B cell (primary cell): ENCODE measurements at regions not wholly inside any gene's neighbourhood (a gene's known extent, or its start where the extent isn't known, plus 50 kb on each side); places are given as distances from the start of the nearest gene placed in this dataset.

Experiments used
- ATAC-seq: fragments of 200-7000 bp; cut with Tn5 transposase; one replicate; pipeline ENCODE4 v1.10.0; 2021; ENCODE audit warnings: low read depth, mild to moderate bottlenecking, moderate number of reproducible peaks, moderate library complexity
- CTCF ChIA-PET: fragments of 350-600 bp; sonication (Branson Sonifier 250); formaldehyde crosslinking; loops from one replicate; lab custom pipeline; 2021; ENCODE audit warnings: antibody characterized with exemption, inconsistent platforms; lab: Charles Lee
- POLR2A ChIA-PET: fragments of 350-600 bp; sonication (Branson Sonifier 250); formaldehyde crosslinking; loops from one replicate; lab custom pipeline; 2021; ENCODE audit warnings: antibody characterized with exemption; lab: Charles Lee
- DNase-seq: peaks from one replicate; pipeline ENCODE4 v3.0.0; 2013
- H2AFZ ChIP-seq: 2 replicates; pipeline ENCODE4 v1.6.1; 2012; ENCODE audit warnings: mild to moderate bottlenecking, low read depth, low read length; ENCODE audit not compliant: insufficient read depth, poor library complexity, severe bottlenecking
- H3K27ac ChIP-seq, 2 donors: 1 replicate in 1 of 2; 2 replicates in 1 of 2; pipeline ENCODE4 v1.5.1; 2012 to 2013; ENCODE audit warnings: low read length in 2 of 2, mild to moderate bottlenecking in 2 of 2, moderate library complexity in 1 of 2
- H3K27me3 ChIP-seq, 4 experiments: fragments of 200-600 bp in 1 of 4; sonication (generic) in 1 of 4; replicated peaks in 1 of 4; 1 replicate in 2 of 4; 2 replicates in 2 of 4; pipeline versions ENCODE4 v1.6.1 to v1.7.0; 2013 to 2016; ENCODE audit warnings: low read length in 3 of 4, mild to moderate bottlenecking in 2 of 4, mixed read lengths in 1 of 4, moderate library complexity in 1 of 4; ENCODE audit not compliant: insufficient read depth in 4 of 4, control insufficient read depth in 3 of 4; ENCODE audit errors: control extremely low read depth in 1 of 4
- H3K36me3 ChIP-seq, 2 experiments: replicated peaks in 1 of 2; 1 replicate in 1 of 2; 2 replicates in 1 of 2; pipeline versions ENCODE4 v1.6.1 to v1.7.1; 2013; ENCODE audit warnings: low read length in 1 of 2; ENCODE audit not compliant: insufficient read depth in 2 of 2, control insufficient read depth in 1 of 2; ENCODE audit errors: control extremely low read depth in 1 of 2, extremely low read depth in 1 of 2
- H3K4me1 ChIP-seq, 2 donors: fragments of 200-600 bp in 1 of 2; sonication (generic) in 1 of 2; 1 replicate in 1 of 2; 2 replicates in 1 of 2; pipeline versions ENCODE4 v1.5.1 to v1.6.1; 2013 to 2017; ENCODE audit warnings: low read length in 2 of 2; ENCODE audit not compliant: control insufficient read depth in 2 of 2, insufficient read depth in 2 of 2
- H3K4me2 ChIP-seq: replicated peaks from 2 replicates; pipeline ENCODE3; 2012; ENCODE audit warnings: mild to moderate bottlenecking, low read depth, low read length; ENCODE audit not compliant: poor library complexity, severe bottlenecking
- H3K4me3 ChIP-seq, 5 experiments: fragments of 200-600 bp in 1 of 5; sonication (generic) in 1 of 5; 1 replicate in 3 of 5; 2 replicates in 2 of 5; pipeline versions ENCODE4 v1.5.1 to v1.7.0; 2011 to 2016; ENCODE audit warnings: low read length in 4 of 5, mild to moderate bottlenecking in 4 of 5, low read depth in 2 of 5, control low read depth in 1 of 5, moderate library complexity in 1 of 5; ENCODE audit not compliant: insufficient read depth in 1 of 5; ENCODE audit errors: control extremely low read depth in 1 of 5, extremely low read depth in 1 of 5
- H3K79me2 ChIP-seq: fragments of 200-600 bp; sonication (generic); one replicate; pipeline ENCODE4 v1.6.0; 2016; ENCODE audit warnings: low read length; ENCODE audit not compliant: control insufficient read depth, insufficient read depth
- H3K9ac ChIP-seq: fragments of 200-600 bp; sonication (generic); 2 replicates; pipeline ENCODE4 v1.6.1; 2017; ENCODE audit warnings: mild to moderate bottlenecking, low read length, moderate library complexity
- H3K9me3 ChIP-seq, 3 donors: one replicate each; pipeline versions ENCODE4 v1.6.1 to v1.7.1; 2013; ENCODE audit warnings: low read length in 2 of 3; ENCODE audit not compliant: control insufficient read depth in 2 of 3, insufficient read depth in 1 of 3; ENCODE audit errors: control extremely low read depth in 1 of 3
- H4K20me1 ChIP-seq: 2 replicates; pipeline ENCODE4 v1.6.0; 2012; ENCODE audit warnings: mild to moderate bottlenecking, low read length; ENCODE audit not compliant: insufficient read depth, control insufficient read depth, poor library complexity, severe bottlenecking
- H3K27ac Mint-ChIP-seq: one replicate; pipeline ENCODE4 v1.8.0; 2021; ENCODE audit warnings: mixed read lengths
- H3K27me3 Mint-ChIP-seq: one replicate; pipeline ENCODE4 v1.8.0; 2021; ENCODE audit warnings: mixed read lengths
- H3K4me1 Mint-ChIP-seq: one replicate; pipeline ENCODE4 v1.8.0; 2021; ENCODE audit warnings: mixed read lengths
- H3K4me3 Mint-ChIP-seq: one replicate; pipeline ENCODE4 v1.8.0; 2021; ENCODE audit warnings: mixed read lengths
- H3K9me3 Mint-ChIP-seq: one replicate; pipeline ENCODE4 v1.8.0; 2022; ENCODE audit warnings: mixed read lengths; ENCODE audit not compliant: insufficient read depth
- CTCF ChIP-seq: fragments of 200-600 bp; IDR thresholded peaks from one replicate; pipeline ENCODE4 v1.8.0; 2022; ENCODE audit warnings: antibody characterized with exemption, mild to moderate bottlenecking
- EZH2 ChIP-seq: IDR thresholded peaks from 2 replicates; pipeline ENCODE4 v1.6.1; 2012; ENCODE audit warnings: borderline replicate concordance, low read depth, mild to moderate bottlenecking, moderate library complexity, low read length; ENCODE audit not compliant: insufficient read depth, poor library complexity, severe bottlenecking
- WGBS: methylation state at CpG from one replicate; pipeline ENCODE4 v1.1.5; 2013; ENCODE audit warnings: missing lambda C conversion rate; ENCODE audit not compliant: insufficient coverage; 5-methylcytosine and 5-hydroxymethylcytosine counted together
- intact Hi-C: fragments of 100-400 bp; cut with micrococcal nuclease; formaldehyde crosslinking; loops from one replicate; pipeline ENCODE4 v1.10.0; 2022

DNA sequence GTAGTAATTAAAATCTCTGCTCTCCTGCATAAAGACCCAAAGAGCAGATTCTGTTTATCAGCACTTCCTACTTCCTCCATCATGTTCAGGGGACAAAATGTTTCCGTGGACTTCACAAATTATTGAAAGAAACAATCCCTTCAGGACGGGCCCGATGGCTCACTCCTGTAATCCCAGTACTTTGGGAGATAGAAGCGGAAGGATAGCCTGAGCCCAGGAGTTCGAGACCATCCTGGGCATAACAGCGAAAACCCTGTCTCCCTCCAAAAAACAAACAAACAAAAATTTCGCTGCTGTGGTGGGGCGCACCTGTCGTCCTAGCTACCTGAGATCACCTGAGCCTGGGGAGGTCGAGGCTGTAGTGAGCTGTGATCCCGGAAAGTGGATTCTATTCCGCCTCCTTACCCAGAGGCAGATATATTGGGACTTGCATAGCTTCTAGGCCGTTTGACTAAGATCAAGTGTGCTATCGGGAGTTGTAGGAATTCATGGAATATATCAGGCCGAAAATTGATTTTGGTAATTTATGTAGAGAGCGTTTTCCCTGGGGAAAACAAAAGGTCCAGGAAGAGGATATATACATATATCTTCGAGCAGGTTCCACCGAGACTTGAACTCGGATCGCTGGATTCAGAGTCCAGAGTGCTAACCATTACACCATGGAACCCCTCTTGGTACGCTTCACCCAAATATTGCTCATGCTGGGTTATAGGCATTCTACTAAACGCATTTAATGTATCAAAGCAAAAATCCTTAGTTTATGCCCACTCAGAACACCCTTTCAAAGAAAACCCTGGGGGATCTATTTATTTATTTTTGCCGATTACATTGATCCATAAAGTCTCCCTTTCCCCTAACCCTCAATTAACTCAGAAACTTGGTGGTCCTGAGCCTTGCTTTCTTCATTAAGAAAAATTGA is 74.5 kb upstream of the ZNF184 start:
- Histone ChIP-seq H3K36me3 (no peaks in the 10 kb centered on the region), H3K4me3 (no peak overlapping the region), H3K27me3 (peaks cover 0 to 68% (median 66%) of the 10 kb centered on the region in 4 experiments), H3K4me1 (peaks cover 11 to 13% of the 10 kb centered on the region in 2 donors), H2AFZ (no peak overlapping the region), H3K27ac (no peak overlapping the region), H3K4me2 (no peak overlapping the region), H3K9ac (no peak overlapping the region), H3K9me3 (peaks cover 7 to 47% (median 10%) of the 10 kb centered on the region in 3 donors), H4K20me1 (no peaks in the 10 kb centered on the region), H3K79me2 (no peaks in the 10 kb centered on the region)
- intact Hi-C loops: no loop called here
- Mint-ChIP-seq H3K4me1 (peaks cover 12% of the 10 kb centered on the region), H3K4me3 (no peak overlapping the region), H3K27me3 (peaks cover 85% of the 10 kb centered on the region), H3K9me3 (peaks cover 8% of the 10 kb centered on the region), H3K27ac (no peak overlapping the region)
- ChIA-PET CTCF (no interaction called here), POLR2A (no interaction called here)
- no peak for ATAC-seq
- 36% methylated on average over 21 of the region's 23 CpGs for WGBS
- DNase-seq: no peak
- TF ChIP-seq CTCF (no peak), EZH2 (no peak)

DNA sequence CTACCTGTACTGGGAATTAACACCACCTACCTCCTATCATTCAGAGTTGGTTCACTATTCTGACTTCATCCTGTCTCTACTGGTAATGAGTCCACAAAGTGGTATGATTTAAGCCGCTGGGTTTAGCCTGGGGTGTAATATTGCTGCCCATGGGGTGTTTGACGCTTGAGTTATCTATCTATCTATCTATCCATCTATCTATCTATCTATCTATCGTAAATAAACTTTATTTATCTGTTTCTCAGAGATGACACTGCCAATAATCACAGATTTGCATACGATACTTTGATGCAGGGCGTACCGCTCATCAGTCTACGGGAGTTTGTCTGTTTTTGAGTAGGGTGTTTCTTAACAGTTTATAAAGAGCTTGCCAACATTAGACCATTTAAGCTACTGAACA is 73.6 kb upstream of the ZNF184 start:
- Mint-ChIP-seq H3K27ac (no peak overlapping the region), H3K9me3 (peaks cover 8% of the 10 kb centered on the region), H3K4me3 (no peak overlapping the region), H3K27me3 (peaks cover 87% of the 10 kb centered on the region), H3K4me1 (peaks cover 12% of the 10 kb centered on the region)
- Histone ChIP-seq H3K4me3 (no peak overlapping the region), H3K27me3 (peaks cover 0 to 75% (median 67%) of the 10 kb centered on the region in 4 experiments), H3K9me3 (peaks cover 5 to 47% (median 14%) of the 10 kb centered on the region in 3 donors), H3K4me1 (peaks cover 11 to 13% of the 10 kb centered on the region in 2 donors), H3K79me2 (no peaks in the 10 kb centered on the region), H3K4me2 (no peak overlapping the region), H3K36me3 (no peaks in the 10 kb centered on the region), H3K9ac (no peak overlapping the region), H3K27ac (no peak overlapping the region), H2AFZ (no peak overlapping the region), H4K20me1 (no peaks in the 10 kb centered on the region)
- no peak for ATAC-seq
- CTCF ChIA-PET: no interaction called here
- intact Hi-C loops: no loop called here
- DNase-seq: no peak
- TF ChIP-seq CTCF (no peak), EZH2 (no peak)
- 100% methylated on average over 1 of the region's 7 CpGs for WGBS
- POLR2A ChIA-PET: no interaction called here
